ENCODE measurements at regions not wholly inside any gene's neighbourhood (a gene's known extent, or its start where the extent isn't known, plus 50 kb on each side); places are given as distances from the start of the nearest gene placed in this dataset.

- H4K8ac ChIP-seq (replicated peaks; ENCODE audit: insufficient read length, low read depth, low read length) = no peak overlapping the region
- H3K27me3 ChIP-seq (ENCODE audit: insufficient read depth, low read length) = no peaks in the 10 kb centered on the region
- H3K9me3 ChIP-seq (ENCODE audit: control insufficient read depth, low read depth, low read length) = no peaks in the 10 kb centered on the region
- H3K9ac ChIP-seq (ENCODE audit: extremely low read depth, insufficient read length, low read length) = no peak overlapping the region
- H4K91ac ChIP-seq (ENCODE audit: insufficient read length, low read depth, low read length) = no peak overlapping the region
- no peak overlapping the region for H3K4ac ChIP-seq (ENCODE audit: low read depth, low read length)
- H2BK12ac ChIP-seq (ENCODE audit: insufficient read length, low read depth, low read length) = no peak overlapping the region
- H3K56ac ChIP-seq (ENCODE audit: insufficient read length, low read depth, low read length) = no peak overlapping the region
- TF ChIP-seq, protein P1, sequence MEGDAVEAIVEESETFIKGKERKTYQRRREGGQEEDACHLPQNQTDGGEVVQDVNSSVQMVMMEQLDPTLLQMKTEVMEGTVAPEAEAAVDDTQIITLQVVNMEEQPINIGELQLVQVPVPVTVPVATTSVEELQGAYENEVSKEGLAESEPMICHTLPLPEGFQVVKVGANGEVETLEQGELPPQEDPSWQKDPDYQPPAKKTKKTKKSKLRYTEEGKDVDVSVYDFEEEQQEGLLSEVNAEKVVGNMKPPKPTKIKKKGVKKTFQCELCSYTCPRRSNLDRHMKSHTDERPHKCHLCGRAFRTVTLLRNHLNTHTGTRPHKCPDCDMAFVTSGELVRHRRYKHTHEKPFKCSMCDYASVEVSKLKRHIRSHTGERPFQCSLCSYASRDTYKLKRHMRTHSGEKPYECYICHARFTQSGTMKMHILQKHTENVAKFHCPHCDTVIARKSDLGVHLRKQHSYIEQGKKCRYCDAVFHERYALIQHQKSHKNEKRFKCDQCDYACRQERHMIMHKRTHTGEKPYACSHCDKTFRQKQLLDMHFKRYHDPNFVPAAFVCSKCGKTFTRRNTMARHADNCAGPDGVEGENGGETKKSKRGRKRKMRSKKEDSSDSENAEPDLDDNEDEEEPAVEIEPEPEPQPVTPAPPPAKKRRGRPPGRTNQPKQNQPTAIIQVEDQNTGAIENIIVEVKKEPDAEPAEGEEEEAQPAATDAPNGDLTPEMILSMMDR (conservative IDR thresholded peaks at IDR 0.05) = no peak
- no peak overlapping the region for H3K18ac ChIP-seq (ENCODE audit: insufficient read length, low read depth, low read length)
- H2AFZ ChIP-seq (ENCODE audit: low read length) = no peak overlapping the region
- WGBS (ENCODE audit: extremely low coverage, insufficient read length, low lambda C conversion rate) = no CpG with 5 or more reads among the region's 4 CpGs
- Mint-ChIP-seq H3K9me3 (no peaks in the 10 kb centered on the region), H3K27ac (no peak overlapping the region), H3K4me1 (0 out of 4 replicates have a peak, but pooled peaks cover 0 to 2% of the 10 kb centered on the region in 2 experiments), H3K27me3 (ENCODE audit: low read depth) (no peaks in the 10 kb centered on the region), H3K36me3 (ENCODE audit: insufficient read depth in 1 of 3, low read depth in 3 of 3) (no peaks in the 10 kb centered on the region), H3K4me3 (no peak overlapping the region)
- no peak overlapping the region for H3K27ac ChIP-seq (ENCODE audit: insufficient read length, low read depth, low read length)
- no peak overlapping the region for H3K23ac ChIP-seq (ENCODE audit: insufficient read length, low read depth, low read length)
- no peaks in the 10 kb centered on the region for H4K20me1 ChIP-seq (ENCODE audit: control insufficient read depth, insufficient read depth, insufficient read length)
- H2BK5ac ChIP-seq (ENCODE audit: insufficient read length, low read length) = no peak overlapping the region
- no peaks in the 10 kb centered on the region for H3K79me2 ChIP-seq (ENCODE audit: insufficient read depth, low read length)
- no peaks in the 10 kb centered on the region for H3K23me2 ChIP-seq (ENCODE audit: insufficient read length, low read depth, low read length, poor library complexity, severe bottlenecking)
- no peak overlapping the region for H3T11ph ChIP-seq (ENCODE audit: low read length)
- H2BK20ac ChIP-seq (ENCODE audit: low read depth, low read length, poor library complexity, severe bottlenecking) = no peak overlapping the region
- no peak overlapping the region for H2BK15ac ChIP-seq (ENCODE audit: low read depth, low read length)
- H2AK5ac ChIP-seq (ENCODE audit: insufficient read length, low read length) = no peak overlapping the region
- no peak overlapping the region for H2BK120ac ChIP-seq (ENCODE audit: low read depth, low read length, poor library complexity, severe bottlenecking)
- no peak overlapping the region for H4K5ac ChIP-seq (ENCODE audit: insufficient read length, low read depth, low read length)
- H3K4me2 ChIP-seq (ENCODE audit: insufficient read depth, insufficient read length, low read length) = no peak overlapping the region
- H3K79me1 ChIP-seq (ENCODE audit: insufficient read depth, low read depth, low read length, poor library complexity, severe bottlenecking) = no peaks in the 10 kb centered on the region
- H3K14ac ChIP-seq (ENCODE audit: insufficient read depth, low read length) = no peak overlapping the region
- H3K4me1 ChIP-seq (ENCODE audit: insufficient read depth, low read length) = no peaks in the 10 kb centered on the region
- DNase-seq = no peak
Measured at GRCh38 chr13:109422161-109422560, 364.2 kb downstream of the IRS2 start.

Measured in H9 (cell line).